K562 (cell line): ENCODE measurements at regions not wholly inside any gene's neighbourhood (a gene's known extent, or its start where the extent isn't known, plus 50 kb on each side); places are given as distances from the start of the nearest gene placed in this dataset.
A peak's percentile ranks its signal among the peaks of the same experiment; 100 is the strongest.

Source experiments
- BACH1 ChIP-seq: fragments of 200-800 bp; sonication (Bioruptor generic); IDR thresholded peaks from 2 replicates; pipeline ENCODE4 v1.6.1; 2016; ENCODE audit warnings: missing genetic modification characterization, missing compliant biosample characterization
- CHD2 ChIP-seq: IDR thresholded peaks from 2 replicates; pipeline ENCODE4 v1.6.1; 2011; ENCODE audit warnings: low read depth, low read length
- EP400 ChIP-seq: fragments of 450-650 bp; IDR thresholded peaks from 2 replicates; pipeline ENCODE4 v1.6.1; 2017; ENCODE audit warnings: antibody characterized with exemption, mild to moderate bottlenecking, moderate library complexity
- ETV6 ChIP-seq, 3 experiments: fragments of 150-350 bp in 1 of 3; sonication (generic) in 1 of 3; formaldehyde crosslinking in 1 of 3; IDR thresholded peaks; 2 replicates each; pipeline versions ENCODE4 v1.6.1 to v1.8.0; 2014 to 2022; ENCODE audit warnings: borderline replicate concordance in 2 of 3, low read depth in 2 of 3, antibody characterized with exemption in 1 of 3, low read length in 1 of 3, mild to moderate bottlenecking in 1 of 3, missing genetic modification reagents in 1 of 3
- FOSL1 ChIP-seq: fragments of 200-800 bp; sonication (Bioruptor generic); conservative IDR thresholded peaks from 2 replicates; pipeline ENCODE4 v1.6.1; 2016; ENCODE audit warnings: missing genetic modification characterization, missing compliant biosample characterization
- GABPB1 ChIP-seq: sonication (generic); formaldehyde crosslinking; IDR thresholded peaks from 2 replicates; pipeline ENCODE4 v1.8.0; 2022; ENCODE audit warnings: mild to moderate bottlenecking, missing genetic modification reagents
- KHSRP ChIP-seq: fragments of 450-650 bp; IDR thresholded peaks from 2 replicates; pipeline ENCODE4 v1.6.1; 2017
- MAFK ChIP-seq: IDR thresholded peaks from 2 replicates; pipeline ENCODE4 v1.6.1; 2011; ENCODE audit warnings: low read length, improper control_type of control experiment
- NCOR1 ChIP-seq: fragments of 450-650 bp; IDR thresholded peaks from 2 replicates; pipeline ENCODE4 v1.6.1; 2016; ENCODE audit warnings: mild to moderate bottlenecking, moderate library complexity
- NFIX ChIP-seq: fragments of 250-450 bp; sonication (Bioruptor Pico); IDR thresholded peaks from 2 replicates; pipeline ENCODE4 v1.4.0; 2020; ENCODE audit warnings: low read depth, mild to moderate bottlenecking, moderate library complexity
- NFXL1 ChIP-seq: fragments of 450-650 bp; formaldehyde crosslinking; IDR thresholded peaks from 2 replicates; pipeline ENCODE4 v1.4.0; 2021; ENCODE audit warnings: mild to moderate bottlenecking
- PML ChIP-seq: IDR thresholded peaks from 2 replicates; pipeline ENCODE4 v1.6.1; 2012; ENCODE audit warnings: low read length, inconsistent platforms
- POLR2A ChIP-seq: fragments of 450-650 bp; conservative IDR thresholded peaks from 2 replicates; pipeline ENCODE4 v1.6.1; 2016
- PTBP1 ChIP-seq: fragments of 200-400 bp; formaldehyde crosslinking; IDR thresholded peaks from 2 replicates; pipeline ENCODE4 v1.6.1; 2017; ENCODE audit warnings: low read depth, low read length
- RCOR1 ChIP-seq, 2 experiments: IDR thresholded peaks; 2 replicates each; pipeline ENCODE4 v1.6.1; 2012; ENCODE audit warnings: low read depth in 2 of 2, low read length in 2 of 2, borderline replicate concordance in 1 of 2, improper control_type of control experiment in 1 of 2
- TCF7L2 ChIP-seq: fragments of 150-350 bp; IDR thresholded peaks from 2 replicates; pipeline ENCODE4 v1.6.1; 2016; ENCODE audit warnings: low read depth, mild to moderate bottlenecking, low read length, moderate library complexity
- TCFL5 ChIP-seq: fragments of 250-450 bp; sonication (Bioruptor Pico); conservative IDR thresholded peaks from 2 replicates; pipeline ENCODE4 v1.6.1; 2021; ENCODE audit warnings: mild to moderate bottlenecking, moderate library complexity, matching md5 sums
- USF1 ChIP-seq: sonication (generic); formaldehyde crosslinking; IDR thresholded peaks from 2 replicates; pipeline ENCODE4 v1.9.0; 2022; ENCODE audit warnings: mild to moderate bottlenecking, missing genetic modification reagents
- ZNF165 ChIP-seq: fragments of 250-450 bp; sonication (Bioruptor Pico); IDR thresholded peaks from 2 replicates; pipeline ENCODE4 v1.4.0; 2020; ENCODE audit warnings: borderline replicate concordance
- ZNF174 ChIP-seq: fragments of 250-450 bp; sonication (Bioruptor Pico); IDR thresholded peaks from 2 replicates; pipeline ENCODE4 v1.4.0; 2020; ENCODE audit warnings: mild to moderate bottlenecking
- ZNF24 ChIP-seq: fragments of 450-650 bp; IDR thresholded peaks from 2 replicates; pipeline ENCODE4 v1.6.1; 2016
- ZNF407 ChIP-seq: fragments of 450-650 bp; IDR thresholded peaks from 2 replicates; pipeline ENCODE4 v1.6.1; 2016; ENCODE audit warnings: low read depth
- ZNF584 ChIP-seq: fragments of 200-800 bp; sonication (Bioruptor generic); IDR thresholded peaks from 2 replicates; pipeline ENCODE4 v1.6.1; 2016; ENCODE audit warnings: low read depth, mild to moderate bottlenecking, missing genetic modification characterization, missing compliant biosample characterization
- ZNF717 ChIP-seq: fragments of 250-450 bp; sonication (Bioruptor Pico); IDR thresholded peaks from 2 replicates; pipeline ENCODE4 v1.5.0; 2021
- ZNF75A ChIP-seq: fragments of 450-650 bp; formaldehyde crosslinking; IDR thresholded peaks from 2 replicates; pipeline ENCODE4 v1.4.0; 2020; ENCODE audit warnings: mild to moderate bottlenecking

- TF ChIP-seq ZNF407 (no peak), TCFL5 (CRISPR knock-in tag) (no peak), ETV6 (IDR thresholded peaks at IDR 0.05; ENCODE audit: borderline replicate concordance in 1 of 2, low read depth in 2 of 2, low read length in 1 of 2) (no peak), ETV6 (CRISPR knock-in tag; IDR thresholded peaks at IDR 0.05; ENCODE audit: borderline replicate concordance) (no peak), NFXL1 (CRISPR knock-in tag) (no peak), ZNF24 (no peak; the same call in 1 of the 2 replicates), ZNF75A (CRISPR knock-in tag) (no peak), EP400 (no peak), ZNF717 (CRISPR knock-in tag) (no peak), ZNF165 (CRISPR knock-in tag) (no peak), GABPB1 (CRISPR knock-in tag) (no peak), RCOR1 (IDR thresholded peaks at IDR 0.05; ENCODE audit: borderline replicate concordance in 1 of 2, low read depth in 2 of 2, low read length in 2 of 2) (peak in 1 of 2 experiments; percentile 51; a peak in 1 of 4 replicates), NCOR1 (peak; percentile 67), MAFK (no peak), POLR2A (no peak), TCF7L2 (no peak), BACH1 (tag) (no peak), PTBP1 (no peak), KHSRP (no peak), ZNF584 (no peak), ZNF174 (no peak), NFIX (CRISPR knock-in tag) (no peak), PML (peak; percentile 30; the same call in 1 of the 2 replicates), USF1 (CRISPR knock-in tag) (no peak), CHD2 (no peak), FOSL1 (tag) (peak; percentile 66)
Observed at GRCh38 chr11:95652002-95652472, 137.5 kb downstream of the FAM76B start (continued).
